GM21423 (cell line): ENCODE measurements at regions not wholly inside any gene's neighbourhood (a gene's known extent, or its start where the extent isn't known, plus 50 kb on each side); places are given as distances from the start of the nearest gene placed in this dataset.

Experiments
- ATAC-seq: cut with Tn5 transposase; IDR thresholded peaks from one replicate; pipeline ENCODE4 v1.9.1; 2021; ENCODE audit warnings: mild to moderate bottlenecking, moderate library complexity; ENCODE audit not compliant: unreplicated experiment

- ATAC-seq = no peak
These were observed 52.5 kb upstream of the NEDD4L start for GRCh38 chr18:57991552-57991951.

DNA sequence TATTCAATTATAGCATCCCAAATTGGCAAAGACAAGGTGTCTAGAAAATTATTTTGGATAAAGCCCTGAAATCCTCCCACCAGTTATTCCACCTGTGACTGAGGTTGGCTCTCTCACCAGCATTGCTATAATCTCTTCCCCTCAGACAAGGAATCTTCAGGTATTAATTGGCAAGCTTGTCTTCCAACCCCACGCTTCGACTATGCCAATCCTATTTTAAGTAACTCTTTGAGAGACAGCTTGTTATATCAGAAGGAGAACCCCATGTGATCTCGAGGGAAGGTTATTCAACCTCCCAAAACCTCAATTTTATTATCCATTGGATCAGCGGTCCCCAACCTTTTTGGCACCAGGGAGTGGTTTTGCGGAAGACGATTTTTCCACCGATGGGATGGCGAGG is 54.5 kb upstream of the NEDD4L start:
- no peak for ATAC-seq

DNA sequence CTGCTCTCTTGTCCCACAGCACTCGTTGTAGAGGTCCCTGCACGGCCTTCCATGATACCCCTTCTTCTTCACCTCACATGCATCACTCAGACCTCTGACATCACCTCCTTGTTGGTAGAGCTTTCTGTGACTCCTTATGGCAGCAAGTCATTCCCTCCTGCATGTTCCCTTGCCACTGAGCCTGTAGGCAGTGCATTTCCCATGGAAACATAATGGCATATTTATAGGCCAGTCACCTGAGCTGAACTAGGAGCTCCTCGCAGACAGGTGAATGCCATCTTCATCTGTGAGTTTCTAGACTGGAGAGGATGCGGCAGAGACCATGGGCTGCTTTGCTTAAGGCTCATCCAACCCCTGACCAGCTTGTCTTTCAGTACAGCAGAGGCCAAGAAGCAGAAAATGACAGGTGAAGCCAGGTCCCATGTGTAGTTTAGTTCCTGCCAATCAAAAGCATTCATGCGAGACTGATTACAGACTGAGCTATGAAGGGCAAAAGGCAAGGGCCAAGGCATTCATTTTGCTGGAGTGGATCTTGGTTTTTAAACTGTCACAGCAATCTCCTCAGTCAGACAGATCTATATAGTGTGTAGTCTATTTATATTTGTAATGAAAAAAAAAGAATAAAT is 59.4 kb upstream of the NEDD4L start:
- ATAC-seq = no peak

DNA sequence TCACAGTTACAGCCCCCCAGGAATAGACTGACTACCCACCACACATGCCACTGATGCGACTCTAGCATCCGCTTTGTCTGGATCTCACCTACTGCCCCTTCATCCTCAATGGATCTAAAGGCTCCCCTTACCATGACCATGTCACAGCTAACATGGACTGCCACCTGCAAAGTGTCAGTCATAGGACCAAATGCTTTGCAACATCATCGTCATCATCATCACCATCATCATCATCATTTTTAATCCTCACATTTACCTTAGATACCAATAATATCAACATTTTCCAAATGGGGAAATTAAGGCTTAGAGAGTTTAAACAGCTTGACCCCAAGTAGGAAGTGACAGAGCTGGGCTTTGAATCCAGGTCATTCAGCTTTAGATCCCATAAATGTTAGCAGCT is 60.1 kb upstream of the NEDD4L start:
- ATAC-seq = no peak

DNA sequence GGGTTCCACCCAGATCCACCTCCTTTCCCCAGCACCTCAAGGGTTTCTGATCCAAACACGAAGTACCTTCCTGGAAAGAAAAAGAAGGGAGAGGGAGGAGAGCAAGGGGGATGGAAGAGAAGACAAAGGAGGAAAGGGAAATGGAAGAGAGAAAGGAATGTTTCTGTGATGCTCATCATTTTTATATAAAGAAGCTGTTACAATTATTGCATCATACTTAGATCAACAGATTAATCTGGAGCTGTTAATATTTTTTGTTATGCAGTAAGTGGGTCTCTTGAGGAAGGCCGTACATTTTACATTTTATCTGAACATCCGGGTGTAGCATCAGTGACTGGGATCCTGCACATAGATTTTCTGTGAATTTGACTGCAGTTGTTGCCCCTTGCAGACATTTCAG is 60.6 kb upstream of the NEDD4L start:
- no peak for ATAC-seq

- ATAC-seq = no peak
These were observed 61.5 kb upstream of the NEDD4L start for GRCh38 chr18:57982372-57983021.

DNA sequence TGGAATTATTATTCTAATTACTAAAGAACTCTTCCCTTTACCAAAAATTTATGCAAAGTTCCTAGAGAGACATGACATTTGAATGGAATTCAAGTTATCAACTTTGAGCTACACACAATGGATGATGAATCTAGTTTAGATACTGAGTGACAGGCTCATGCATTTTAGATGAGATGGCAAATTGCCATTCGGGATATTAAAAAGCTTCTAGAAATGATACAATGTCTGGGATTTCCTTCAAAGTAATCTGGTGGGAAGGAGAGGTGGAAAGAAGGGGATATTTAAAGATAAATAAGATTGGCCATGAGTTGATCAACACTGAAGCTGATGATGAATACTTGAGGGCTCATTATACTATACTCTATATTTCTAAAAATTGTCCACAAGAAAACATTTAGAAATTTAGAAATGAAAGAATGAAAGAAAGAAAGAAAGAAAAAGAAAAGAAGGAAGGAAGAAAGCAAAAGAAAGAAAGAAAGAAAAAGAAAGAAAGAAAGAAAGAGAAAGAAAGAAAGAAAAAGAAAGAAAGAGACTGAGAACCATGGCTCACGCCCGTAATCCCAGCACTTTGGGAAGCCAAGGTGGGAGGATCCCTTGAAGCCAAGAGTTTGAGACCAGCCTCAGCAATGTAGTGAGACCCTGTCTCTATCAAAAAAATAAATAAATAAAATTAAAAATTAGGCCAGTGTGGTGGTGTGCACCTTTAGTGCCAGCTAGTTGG is 62.6 kb upstream of the NEDD4L start:
- ATAC-seq = no peak

DNA sequence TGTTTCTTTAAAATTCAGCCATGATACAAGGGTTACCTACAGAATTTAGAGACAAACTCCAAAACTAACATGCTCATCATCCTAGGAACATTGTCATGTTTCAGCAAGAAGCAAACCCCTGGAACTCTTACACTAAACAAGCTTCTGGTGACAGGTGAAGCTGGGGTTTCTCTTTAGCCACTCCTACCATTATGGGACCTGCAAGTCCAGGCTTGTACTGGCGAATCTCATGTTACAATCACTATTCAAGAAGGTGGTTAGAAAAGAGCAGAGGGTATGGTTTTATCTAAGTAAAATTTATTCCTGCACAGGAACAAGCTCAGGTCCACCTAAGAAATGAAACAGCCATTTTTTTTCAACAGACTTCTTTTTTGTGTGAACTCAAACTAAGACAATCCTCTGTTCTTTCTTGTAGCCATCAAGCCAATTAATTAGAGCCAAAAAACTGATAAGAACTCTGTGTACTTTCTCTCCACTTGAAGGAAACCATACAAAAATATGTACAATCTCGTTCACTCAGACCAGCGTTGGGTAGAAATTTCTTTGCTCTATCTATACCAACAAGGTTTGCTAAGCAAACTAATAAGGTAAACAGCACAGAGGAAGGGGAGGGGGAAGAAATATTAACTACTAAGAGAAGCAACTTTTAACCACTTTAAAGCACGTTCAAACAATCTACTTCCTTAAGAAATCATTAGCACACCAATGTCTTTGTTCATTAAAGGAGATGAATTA is 63.3 kb upstream of the NEDD4L start:
- no peak for ATAC-seq

DNA sequence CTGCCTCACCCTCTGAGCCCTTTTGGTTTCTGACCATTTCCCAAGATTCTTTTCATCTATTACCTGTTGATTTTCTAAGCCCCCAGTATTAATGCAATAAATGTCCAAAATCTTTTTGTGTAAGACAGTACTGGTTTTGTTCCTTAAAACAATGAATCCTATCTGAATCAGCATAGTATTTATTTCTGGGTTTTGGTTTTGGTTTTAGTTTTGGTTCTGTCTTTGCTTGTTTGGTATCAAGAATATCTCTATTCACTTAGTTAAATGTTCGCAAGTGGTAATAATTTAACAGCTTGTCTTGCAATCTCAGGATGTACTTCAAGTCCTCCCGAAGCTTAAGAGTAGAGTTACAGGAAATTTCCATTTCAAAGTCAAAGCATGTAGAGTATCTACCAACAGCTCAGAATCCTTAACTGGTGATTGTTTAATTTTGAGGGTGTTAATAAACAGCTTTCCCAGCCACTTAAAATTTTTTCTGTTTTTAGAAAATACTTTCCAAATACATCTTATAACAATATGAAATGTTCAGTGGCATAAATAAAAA is 67.7 kb upstream of the NEDD4L start:
- ATAC-seq = no peak

DNA sequence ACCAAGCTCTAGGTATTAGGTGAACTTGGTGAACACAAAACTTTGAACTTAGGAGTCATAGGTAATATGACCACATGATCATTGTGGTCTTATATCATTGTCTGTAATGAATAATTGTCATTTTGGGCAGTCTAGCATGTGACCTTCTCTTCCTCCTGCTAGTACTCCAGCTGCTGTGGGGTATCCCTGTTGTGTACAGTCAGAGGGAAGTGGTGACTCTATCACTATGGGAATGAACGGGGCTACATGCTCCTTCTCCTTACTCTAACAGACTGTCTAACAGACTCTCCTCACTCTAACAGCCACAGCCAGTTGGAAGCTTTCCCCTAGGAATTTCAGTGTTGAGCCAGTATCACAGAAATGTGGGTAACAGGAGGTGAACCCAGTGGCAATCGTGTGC is 68.2 kb upstream of the NEDD4L start:
- ATAC-seq = no peak

- ATAC-seq = no peak
These were observed 69.3 kb upstream of the NEDD4L start for GRCh38 chr18:57974585-57975265.

DNA sequence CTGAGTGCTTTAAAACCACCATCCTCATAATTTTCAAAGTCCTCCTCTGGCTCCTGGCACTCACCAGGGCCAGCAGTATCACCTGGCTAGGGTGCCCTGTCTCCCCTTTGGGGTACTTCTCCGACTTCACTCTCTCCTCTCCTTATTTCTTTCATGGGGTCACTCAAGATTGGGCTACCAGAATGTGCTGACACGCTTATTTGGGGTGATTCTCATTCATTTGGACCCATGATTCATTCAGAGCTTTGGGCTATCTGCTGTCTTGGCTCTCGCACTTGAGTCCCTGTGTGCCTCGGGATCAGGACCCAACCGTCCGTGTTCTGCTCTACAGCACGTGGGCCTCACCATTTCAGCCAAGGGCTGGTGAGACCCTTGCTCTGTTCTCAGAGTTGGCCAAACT is 70.1 kb upstream of the NEDD4L start:
- no peak for ATAC-seq

GRCh38 chr18:57970356-57971095 is 73.5 kb upstream of the NEDD4L start:
- no peak for ATAC-seq

DNA sequence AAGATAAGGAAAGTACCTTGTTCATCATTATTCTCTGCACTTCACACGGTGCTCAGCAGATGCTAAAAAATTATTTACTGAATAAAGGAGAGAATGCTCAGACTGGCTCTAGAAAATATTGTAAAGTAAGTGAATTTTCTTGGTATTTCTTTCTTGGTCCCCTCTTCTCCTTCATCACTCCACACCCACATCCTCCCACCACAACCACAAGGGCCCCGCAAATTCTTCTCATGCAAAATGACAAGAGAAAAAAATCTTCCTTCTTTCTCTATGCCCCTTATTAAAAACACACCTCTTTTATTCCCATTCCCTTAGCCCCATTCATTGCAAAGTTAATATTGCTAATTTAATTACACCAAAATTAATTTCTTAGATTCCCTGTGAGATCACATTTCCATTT is 74.2 kb upstream of the NEDD4L start:
- no peak for ATAC-seq

- ATAC-seq = no peak
These were observed 78.8 kb upstream of the NEDD4L start for GRCh38 chr18:57965246-57965645.

- ATAC-seq = no peak
These were observed 82.0 kb upstream of the NEDD4L start for GRCh38 chr18:57961876-57962505.

DNA sequence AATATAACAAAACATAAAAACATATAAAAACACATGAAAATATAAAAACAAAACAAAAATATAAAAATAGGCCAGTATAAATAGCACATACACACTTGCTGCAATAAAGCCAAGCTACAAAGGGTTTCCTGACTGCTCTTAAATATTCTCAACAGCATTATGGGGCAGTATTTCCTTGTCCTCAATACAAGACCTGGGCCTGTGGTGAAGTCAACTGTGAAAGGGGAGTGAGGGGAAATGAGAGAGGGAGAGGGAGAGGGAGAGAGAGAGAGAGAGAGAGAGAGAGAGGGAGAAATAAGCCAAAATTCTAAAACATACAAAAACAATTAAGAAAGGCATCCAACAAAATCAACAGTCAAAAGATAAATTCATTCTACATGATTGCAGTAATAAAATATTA is 82.6 kb upstream of the NEDD4L start:
- no peak for ATAC-seq

DNA sequence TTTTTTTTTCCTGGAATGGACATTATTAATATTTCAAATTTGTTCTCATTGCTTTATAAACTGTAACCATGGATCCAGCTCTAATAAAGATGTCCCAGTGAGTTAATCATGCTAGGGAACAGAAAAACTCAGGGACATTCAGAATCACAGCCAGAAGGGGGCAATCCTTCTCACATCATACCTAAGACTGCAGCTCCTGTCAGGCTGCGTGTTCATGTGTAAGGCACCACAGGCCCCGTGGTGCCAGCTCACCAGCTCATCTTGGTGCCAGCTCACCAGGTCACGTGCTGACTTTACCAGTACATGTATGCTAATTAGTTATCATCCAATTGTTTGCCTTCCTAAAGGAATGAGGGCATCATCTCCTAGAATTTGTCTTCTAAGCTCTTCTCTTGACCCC is 84.7 kb upstream of the NEDD4L start:
- no peak for ATAC-seq

- ATAC-seq = no peak
These were observed 86.8 kb upstream of the NEDD4L start for GRCh38 chr18:57957210-57957609.

GRCh38 chr18:57956491-57956890 is 87.5 kb upstream of the NEDD4L start:
- ATAC-seq = no peak
